T-helper 1 cell treated with Interleukin-12 subunit alpha and Interleukin-12 subunit beta and Interleukin-4 antibody, amounts not matched to agents 30 ng/mL and 1 ng/mL, for 36 hours (primary cell): ENCODE measurements at regions not wholly inside any gene's neighbourhood (a gene's known extent, or its start where the extent isn't known, plus 50 kb on each side); places are given as distances from the start of the nearest gene placed in this dataset.
"Not testable (repeated sequence)": the region's sequence is repeated elsewhere in the genome, so short reads cannot be mapped to it uniquely, and the experiment has no call there.

Experiments
- intact Hi-C: fragments of 100-400 bp; cut with micrococcal nuclease; formaldehyde crosslinking; loops from one replicate; pipeline ENCODE4 v1.15.1; 2024

GRCh38 chr19:13712767-13713201 is 51.5 kb upstream of the MRI1 start:
- intact Hi-C loops, result no loop called here

GRCh38 chr19:13707915-13708314 is 56.4 kb upstream of the MRI1 start:
- intact Hi-C loops, result no loop called here

GRCh38 chr19:13705928-13706447 is 58.3 kb upstream of the MRI1 start:
- intact Hi-C loops, result no loop called here

- intact Hi-C loops, result no loop called here
Measured at GRCh38 chr19:13705201-13705600, 59.1 kb upstream of the MRI1 start.

GRCh38 chr19:13701624-13702023 is 62.7 kb upstream of the MRI1 start:
- intact Hi-C loops, result no loop called here

- intact Hi-C loops, result no loop called here
Measured at GRCh38 chr19:13700621-13701020, 63.7 kb upstream of the MRI1 start.

GRCh38 chr19:13699786-13700185 is 64.5 kb upstream of the MRI1 start:
- intact Hi-C loops, result no loop called here

GRCh38 chr19:13696839-13697238 is 67.5 kb upstream of the MRI1 start:
- intact Hi-C loops, result no loop called here

GRCh38 chr19:13693889-13694288 is 70.4 kb upstream of the MRI1 start:
- intact Hi-C loops, result no loop called here

- intact Hi-C loops, result no loop called here
Measured at GRCh38 chr19:13691569-13692435, 72.5 kb upstream of the MRI1 start.

- intact Hi-C loops, result no loop called here
Measured at GRCh38 chr19:13689085-13689484, 75.2 kb upstream of the MRI1 start.

GRCh38 chr19:13684021-13684420 is 80.3 kb upstream of the MRI1 start:
- intact Hi-C loops, result no loop called here

- intact Hi-C loops, result no loop called here
Measured at GRCh38 chr19:13681509-13681908, 82.8 kb upstream of the MRI1 start.

- intact Hi-C loops, result not testable (repeated sequence)
Measured at GRCh38 chr19:13680708-13681360, 83.5 kb upstream of the MRI1 start.

- intact Hi-C loops, result not testable (repeated sequence)
Measured at GRCh38 chr19:13676967-13677366, 87.4 kb upstream of the MRI1 start.

GRCh38 chr19:13672480-13673175 is 91.7 kb upstream of the MRI1 start:
- intact Hi-C loops, result not testable (repeated sequence)

- intact Hi-C loops, result no loop called here
Measured at GRCh38 chr19:13670846-13671245, 93.5 kb upstream of the MRI1 start.

- intact Hi-C loops, result no loop called here
Measured at GRCh38 chr19:13669780-13670355, 94.5 kb upstream of the MRI1 start.

GRCh38 chr19:13668964-13669363 is 95.4 kb upstream of the MRI1 start:
- intact Hi-C loops, result no loop called here

- intact Hi-C loops, result no loop called here
Measured at GRCh38 chr19:13666165-13666564, 98.2 kb upstream of the MRI1 start.

GRCh38 chr19:13665125-13665905 is 99.0 kb upstream of the MRI1 start:
- intact Hi-C loops, result no loop called here
